ENCODE measurements at regions not wholly inside any gene's neighbourhood (a gene's known extent, or its start where the extent isn't known, plus 50 kb on each side); places are given as distances from the start of the nearest gene placed in this dataset.

DNA sequence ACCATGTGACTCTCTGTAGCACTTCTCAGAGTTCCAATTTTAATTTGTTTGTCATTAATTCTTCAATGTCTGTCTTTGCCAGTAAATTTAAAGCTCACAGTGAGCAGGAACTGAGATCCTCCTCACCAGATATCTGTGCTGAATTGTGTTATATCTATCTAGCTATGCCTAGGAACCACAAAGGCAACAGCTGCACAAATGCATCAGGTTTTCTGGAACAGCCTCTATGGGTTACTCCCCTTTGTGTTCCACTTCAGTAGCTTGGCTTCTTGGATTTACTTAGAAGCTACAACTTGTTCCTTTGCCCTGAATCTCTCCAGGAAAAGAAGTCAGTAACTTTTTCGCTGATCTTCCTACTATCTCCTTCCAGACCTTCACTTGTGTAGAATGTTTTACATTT, 1237.8 kb upstream of the ADGRL4 start:
- TF ChIP-seq, protein P1, sequence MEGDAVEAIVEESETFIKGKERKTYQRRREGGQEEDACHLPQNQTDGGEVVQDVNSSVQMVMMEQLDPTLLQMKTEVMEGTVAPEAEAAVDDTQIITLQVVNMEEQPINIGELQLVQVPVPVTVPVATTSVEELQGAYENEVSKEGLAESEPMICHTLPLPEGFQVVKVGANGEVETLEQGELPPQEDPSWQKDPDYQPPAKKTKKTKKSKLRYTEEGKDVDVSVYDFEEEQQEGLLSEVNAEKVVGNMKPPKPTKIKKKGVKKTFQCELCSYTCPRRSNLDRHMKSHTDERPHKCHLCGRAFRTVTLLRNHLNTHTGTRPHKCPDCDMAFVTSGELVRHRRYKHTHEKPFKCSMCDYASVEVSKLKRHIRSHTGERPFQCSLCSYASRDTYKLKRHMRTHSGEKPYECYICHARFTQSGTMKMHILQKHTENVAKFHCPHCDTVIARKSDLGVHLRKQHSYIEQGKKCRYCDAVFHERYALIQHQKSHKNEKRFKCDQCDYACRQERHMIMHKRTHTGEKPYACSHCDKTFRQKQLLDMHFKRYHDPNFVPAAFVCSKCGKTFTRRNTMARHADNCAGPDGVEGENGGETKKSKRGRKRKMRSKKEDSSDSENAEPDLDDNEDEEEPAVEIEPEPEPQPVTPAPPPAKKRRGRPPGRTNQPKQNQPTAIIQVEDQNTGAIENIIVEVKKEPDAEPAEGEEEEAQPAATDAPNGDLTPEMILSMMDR (IDR thresholded peaks at IDR 0.05; ENCODE audit: borderline replicate concordance, insufficient read depth, low read depth, low read length): no peak
- no peak overlapping the region for H3K4me3 ChIP-seq (ENCODE audit: low read depth, low read length)

- TF ChIP-seq, protein P1 (IDR thresholded peaks at IDR 0.05; ENCODE audit: borderline replicate concordance, insufficient read depth, low read depth, low read length): no peak
- H3K4me3 ChIP-seq (ENCODE audit: low read depth, low read length): no peak overlapping the region
Measured at GRCh38 chr1:80241566-80241965, 1235.0 kb upstream of the ADGRL4 start.

- TF ChIP-seq, protein P1 (IDR thresholded peaks at IDR 0.05; ENCODE audit: borderline replicate concordance, insufficient read depth, low read depth, low read length): no peak
- no peak overlapping the region for H3K4me3 ChIP-seq (ENCODE audit: low read depth, low read length)
Measured at GRCh38 chr1:80225510-80225909, 1219.0 kb upstream of the ADGRL4 start.

DNA sequence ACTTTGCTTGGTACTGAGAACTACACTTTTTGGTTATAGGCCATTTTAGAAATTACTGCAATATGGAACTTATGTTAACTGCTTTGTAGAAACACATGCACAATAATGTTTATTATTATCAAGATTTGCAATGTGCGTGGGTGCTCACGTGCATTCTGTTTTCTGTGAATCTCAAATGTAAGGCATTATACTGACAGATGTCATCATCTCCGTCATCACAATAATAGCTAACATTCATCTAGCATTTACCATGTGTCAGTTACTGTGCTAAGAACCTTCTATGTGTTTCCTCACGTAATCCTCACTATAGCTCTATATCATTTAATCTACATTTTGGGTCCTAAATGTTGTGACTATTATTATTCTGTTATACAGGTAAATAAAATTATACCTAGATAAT, 1214.8 kb upstream of the ADGRL4 start:
- H3K4me3 ChIP-seq (ENCODE audit: low read depth, low read length): no peak overlapping the region
- TF ChIP-seq, protein P1 (IDR thresholded peaks at IDR 0.05; ENCODE audit: borderline replicate concordance, insufficient read depth, low read depth, low read length): no peak

DNA sequence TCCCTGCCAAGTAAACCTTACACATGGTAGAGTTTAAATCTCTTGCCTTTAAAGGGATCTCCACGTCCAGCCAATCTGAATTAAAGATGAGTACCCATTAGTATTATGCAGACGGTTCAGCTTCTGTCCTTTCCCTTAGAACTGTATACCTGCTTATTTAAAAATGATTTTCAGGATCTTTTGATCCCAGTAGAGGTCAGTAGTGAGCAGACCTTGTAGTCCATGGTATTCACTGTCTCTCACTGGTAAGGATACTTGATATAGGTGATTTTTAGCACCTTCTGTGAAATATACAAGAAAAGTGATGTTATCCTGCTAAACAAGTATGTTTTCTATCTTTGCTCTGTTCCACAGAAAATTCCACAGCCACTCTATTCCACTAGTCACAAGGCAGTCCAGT, 1211.6 kb upstream of the ADGRL4 start:
- TF ChIP-seq, protein P1 (IDR thresholded peaks at IDR 0.05; ENCODE audit: borderline replicate concordance, insufficient read depth, low read depth, low read length): peak; percentile 52; the same call in 1 of the 2 replicates
- no peak overlapping the region for H3K4me3 ChIP-seq (ENCODE audit: low read depth, low read length)

- no peak overlapping the region for H3K4me3 ChIP-seq (ENCODE audit: low read depth, low read length)
- TF ChIP-seq, protein P1 (IDR thresholded peaks at IDR 0.05; ENCODE audit: borderline replicate concordance, insufficient read depth, low read depth, low read length): no peak
Measured at GRCh38 chr1:80217377-80217986, 1211.0 kb upstream of the ADGRL4 start.

DNA sequence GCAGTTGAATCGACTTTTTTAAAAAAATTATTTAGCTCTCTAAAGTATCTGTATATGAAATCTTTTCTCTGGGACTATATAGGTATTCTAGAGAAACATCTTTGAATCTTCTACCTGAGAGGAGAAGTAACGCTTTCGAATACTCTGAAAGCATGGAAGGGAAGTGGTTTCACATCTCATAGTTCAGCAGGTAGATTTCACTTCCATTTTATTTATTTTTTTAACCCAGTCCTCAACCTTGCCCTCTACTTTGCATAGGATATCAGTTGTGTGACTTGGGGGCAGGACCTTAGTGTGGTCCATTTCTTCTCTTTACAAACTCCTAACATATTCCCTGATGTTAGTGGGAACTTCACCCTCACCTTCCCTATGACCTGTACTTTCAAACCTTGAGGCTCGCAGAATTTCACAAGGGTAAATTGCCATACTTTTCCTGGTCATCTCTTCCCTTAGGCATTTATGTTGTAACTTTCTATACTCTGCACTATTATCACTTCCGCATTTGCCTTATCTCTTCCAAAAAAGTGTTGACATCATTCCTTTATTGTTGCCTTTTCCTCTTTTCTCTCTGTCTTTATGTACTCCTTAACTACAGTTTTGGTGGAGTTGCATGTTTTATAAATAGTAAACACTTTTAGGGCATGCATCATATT, 1208.5 kb upstream of the ADGRL4 start:
- TF ChIP-seq, protein P1 (IDR thresholded peaks at IDR 0.05; ENCODE audit: borderline replicate concordance, insufficient read depth, low read depth, low read length): no peak
- no peak overlapping the region for H3K4me3 ChIP-seq (ENCODE audit: low read depth, low read length)

Data from GM12875 (cell line).